Neural crest cell (in vitro differentiated cells): ENCODE measurements at regions not wholly inside any gene's neighbourhood (a gene's known extent, or its start where the extent isn't known, plus 50 kb on each side); places are given as distances from the start of the nearest gene placed in this dataset.

Experiments
- DNase-seq: peaks from one replicate; pipeline ENCODE4 v3.0.0; 2021; ENCODE audit warnings: low read depth, mixed read lengths, low spot score
- H3K27ac Mint-ChIP-seq: one replicate; pipeline ENCODE4 v1.8.0; 2021; ENCODE audit warnings: mild to moderate bottlenecking, mixed read lengths; ENCODE audit not compliant: unreplicated experiment
- H3K27me3 Mint-ChIP-seq: 2 replicates; pipeline ENCODE4 v1.8.0; 2021; ENCODE audit warnings: low read depth, mild to moderate bottlenecking, mixed read lengths
- H3K36me3 Mint-ChIP-seq: 2 replicates; pipeline ENCODE4 v1.8.0; 2021; ENCODE audit warnings: low read depth, mild to moderate bottlenecking, mixed read lengths
- H3K4me1 Mint-ChIP-seq: 2 replicates; pipeline ENCODE4 v1.8.0; 2021; ENCODE audit warnings: mixed read lengths
- H3K4me3 Mint-ChIP-seq: one replicate; pipeline ENCODE4 v1.8.0; 2021; ENCODE audit warnings: mild to moderate bottlenecking, mixed read lengths
- H3K9me3 Mint-ChIP-seq: 2 replicates; pipeline ENCODE4 v1.8.0; 2021; ENCODE audit warnings: mixed read lengths
- CTCF ChIP-seq: fragments of 200-600 bp; sonication (generic); conservative IDR thresholded peaks from 2 replicates; pipeline ENCODE4 v1.5.0; 2021; ENCODE audit warnings: antibody characterized with exemption, mild to moderate bottlenecking

- no peak overlapping the region for H3K27ac Mint-ChIP-seq
- DNase-seq = no peak
- TF ChIP-seq CTCF = no peak
- peaks cover 4% of the 10 kb centered on the region for H3K4me1 Mint-ChIP-seq
- H3K36me3 Mint-ChIP-seq = no peaks in the 10 kb centered on the region
- no peak overlapping the region for H3K4me3 Mint-ChIP-seq
- peaks cover 3% of the 10 kb centered on the region for H3K9me3 Mint-ChIP-seq
- H3K27me3 Mint-ChIP-seq = no peaks in the 10 kb centered on the region
These were observed 203.9 kb downstream of the TBXT start for GRCh38 chr6:165963750-165964149.

- H3K27me3 Mint-ChIP-seq = no peaks in the 10 kb centered on the region
These were observed 205.3 kb downstream of the TBXT start for GRCh38 chr6:165962366-165962765.

DNA sequence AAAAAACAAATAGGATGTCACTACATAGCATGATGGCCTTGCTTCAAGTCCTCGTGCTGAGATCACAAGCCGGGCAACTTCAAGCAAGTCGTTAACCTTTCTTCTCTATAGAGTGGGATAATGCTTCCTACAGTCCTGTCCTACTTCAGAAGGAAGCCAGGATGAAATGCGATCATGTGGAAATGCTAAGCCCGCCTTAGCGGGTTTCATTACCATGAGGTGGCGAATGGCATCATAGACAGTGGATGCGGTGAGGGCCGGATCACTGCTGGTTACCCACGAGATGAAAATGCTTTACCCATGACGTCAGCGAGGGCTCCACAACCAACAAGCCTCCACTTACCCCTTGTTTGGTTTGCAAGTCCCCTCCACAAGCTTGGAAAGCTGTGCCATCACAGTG is 206.4 kb downstream of the TBXT start:
- Mint-ChIP-seq H3K4me1 (peaks cover 4% of the 10 kb centered on the region), H3K27ac (no peak overlapping the region), H3K9me3 (peaks cover 3% of the 10 kb centered on the region), H3K4me3 (no peak overlapping the region), H3K27me3 (no peaks in the 10 kb centered on the region), H3K36me3 (peaks cover 2% of the 10 kb centered on the region)
- DNase-seq = no peak
- TF ChIP-seq CTCF = no peak

More at GRCh38 chr6:165962366-165962765, 205.3 kb downstream of the TBXT start:
- H3K27ac Mint-ChIP-seq = no peak overlapping the region
- no peak for DNase-seq
- H3K36me3 Mint-ChIP-seq = peaks cover 2% of the 10 kb centered on the region
- H3K4me1 Mint-ChIP-seq = peaks cover 4% of the 10 kb centered on the region
- no peak for TF ChIP-seq CTCF
- H3K4me3 Mint-ChIP-seq = no peak overlapping the region
- H3K9me3 Mint-ChIP-seq = peaks cover 3% of the 10 kb centered on the region

GRCh38 chr6:165960695-165961094 is 207.0 kb downstream of the TBXT start:
- peaks cover 4% of the 10 kb centered on the region for H3K4me1 Mint-ChIP-seq
- DNase-seq = no peak
- no peak overlapping the region for H3K4me3 Mint-ChIP-seq
- H3K27ac Mint-ChIP-seq = no peak overlapping the region
- H3K27me3 Mint-ChIP-seq = no peaks in the 10 kb centered on the region
- H3K36me3 Mint-ChIP-seq = peaks cover 2% of the 10 kb centered on the region
- TF ChIP-seq CTCF = no peak
- peaks cover 3% of the 10 kb centered on the region for H3K9me3 Mint-ChIP-seq

DNA sequence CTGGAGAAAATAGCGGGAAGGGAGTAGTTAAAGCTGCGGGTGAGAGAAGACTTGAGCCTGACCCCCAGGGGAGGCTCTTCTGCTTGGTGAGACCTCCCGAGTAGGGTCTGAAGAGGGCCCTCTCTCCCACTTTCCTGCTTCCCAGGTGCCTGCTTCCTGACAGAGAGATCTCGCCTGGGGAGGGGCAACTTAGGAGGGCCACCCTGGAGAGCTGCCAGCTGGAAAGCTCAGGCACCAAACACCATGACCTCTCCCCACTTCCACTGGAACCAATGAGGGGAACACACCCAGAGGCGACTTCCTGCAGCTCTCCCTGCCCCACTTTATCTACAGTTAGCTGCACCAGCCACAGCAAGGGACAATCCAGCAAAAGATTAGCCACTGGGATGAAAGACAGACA is 208.0 kb downstream of the TBXT start:
- no peak for TF ChIP-seq CTCF
- H3K27ac Mint-ChIP-seq = no peak overlapping the region
- peaks cover 4% of the 10 kb centered on the region for H3K4me1 Mint-ChIP-seq
- peaks cover 3% of the 10 kb centered on the region for H3K9me3 Mint-ChIP-seq
- no peaks in the 10 kb centered on the region for H3K27me3 Mint-ChIP-seq
- H3K36me3 Mint-ChIP-seq = peaks cover 2% of the 10 kb centered on the region
- DNase-seq = no peak
- H3K4me3 Mint-ChIP-seq = no peak overlapping the region

DNA sequence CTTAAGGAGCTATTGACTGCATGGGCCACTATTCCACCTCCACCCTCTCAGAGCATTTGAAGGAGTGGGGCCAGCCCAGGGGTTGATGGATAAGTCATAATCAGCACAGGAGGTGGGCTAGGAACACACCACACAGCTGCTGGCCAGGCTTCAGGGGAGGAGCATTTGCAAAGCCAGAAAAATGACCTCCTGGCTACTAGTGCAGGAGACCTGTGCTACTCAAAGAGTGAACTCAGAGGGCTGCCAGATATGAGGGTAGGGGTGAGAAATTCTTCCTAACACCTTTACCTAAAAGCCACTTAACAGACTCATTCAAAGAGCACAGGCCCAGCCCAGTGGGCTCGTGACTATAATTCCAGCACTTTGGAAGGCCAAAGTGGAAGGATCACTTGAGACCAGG is 210.8 kb downstream of the TBXT start:
- no peak overlapping the region for H3K4me3 Mint-ChIP-seq
- no peak for TF ChIP-seq CTCF
- H3K9me3 Mint-ChIP-seq = peaks cover 3% of the 10 kb centered on the region
- no peaks in the 10 kb centered on the region for H3K27me3 Mint-ChIP-seq
- H3K27ac Mint-ChIP-seq = no peak overlapping the region
- H3K4me1 Mint-ChIP-seq = peaks cover 4% of the 10 kb centered on the region
- no peak for DNase-seq
- H3K36me3 Mint-ChIP-seq = peaks cover 2% of the 10 kb centered on the region
